ENCODE measurements at regions not wholly inside any gene's neighbourhood (a gene's known extent, or its start where the extent isn't known, plus 50 kb on each side); places are given as distances from the start of the nearest gene placed in this dataset.
"Not testable (repeated sequence)": the region's sequence is repeated elsewhere in the genome, so short reads cannot be mapped to it uniquely, and the experiment has no call there.

DNA sequence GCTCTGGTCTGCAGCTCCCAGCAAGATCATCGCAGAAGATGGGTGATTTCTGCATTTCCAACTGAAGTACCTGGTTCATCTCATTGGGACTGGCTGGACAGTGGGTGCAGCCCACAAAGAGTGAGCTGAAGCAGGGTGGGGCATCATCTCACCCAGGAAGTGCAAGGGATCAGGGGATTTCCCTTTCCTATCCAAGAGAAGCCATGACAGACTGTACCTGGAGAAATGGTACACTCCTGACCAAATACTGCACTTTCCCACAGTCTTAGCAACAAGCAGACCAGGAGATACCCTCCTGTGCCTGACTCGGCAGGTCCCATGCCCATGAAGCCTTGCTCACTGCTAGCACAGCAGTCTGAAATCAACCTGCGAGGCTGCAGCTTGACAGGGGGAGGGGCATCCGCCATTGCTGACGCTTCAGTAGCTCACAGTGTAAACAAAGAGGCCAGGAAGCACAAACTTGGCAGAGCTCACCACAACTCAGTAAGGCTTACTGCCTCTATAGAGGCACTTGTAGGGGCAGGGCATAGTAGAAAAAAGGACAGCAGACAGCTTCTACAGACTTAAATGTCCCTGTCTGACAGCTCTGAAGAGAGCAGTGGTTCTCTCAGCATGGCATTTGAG is 60.5 kb downstream of the AREG start:
- in situ Hi-C loops (cut with MboI; ENCODE audit: low sequenced_read_pairs): not testable (repeated sequence)

DNA sequence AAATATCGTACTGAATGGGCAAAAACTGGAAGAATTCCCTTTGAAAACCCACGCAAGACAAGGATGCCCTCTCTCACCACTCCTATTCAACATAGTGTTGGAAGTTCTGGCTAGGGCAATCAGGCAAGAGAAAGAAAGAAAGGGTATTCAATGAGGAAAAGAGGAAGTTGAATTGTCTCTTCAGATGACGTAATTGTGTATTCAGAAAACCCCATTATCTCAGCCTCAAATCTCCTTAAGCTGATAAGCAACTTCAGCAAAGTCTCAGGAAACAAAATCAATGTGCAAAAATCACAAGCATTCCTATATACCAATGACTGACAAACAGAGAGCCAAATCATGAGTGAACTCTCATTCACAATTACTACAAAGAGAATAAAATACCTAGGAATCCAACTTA is 64.4 kb downstream of the AREG start:
- in situ Hi-C loops (cut with MboI; ENCODE audit: low sequenced_read_pairs): not testable (repeated sequence)

DNA sequence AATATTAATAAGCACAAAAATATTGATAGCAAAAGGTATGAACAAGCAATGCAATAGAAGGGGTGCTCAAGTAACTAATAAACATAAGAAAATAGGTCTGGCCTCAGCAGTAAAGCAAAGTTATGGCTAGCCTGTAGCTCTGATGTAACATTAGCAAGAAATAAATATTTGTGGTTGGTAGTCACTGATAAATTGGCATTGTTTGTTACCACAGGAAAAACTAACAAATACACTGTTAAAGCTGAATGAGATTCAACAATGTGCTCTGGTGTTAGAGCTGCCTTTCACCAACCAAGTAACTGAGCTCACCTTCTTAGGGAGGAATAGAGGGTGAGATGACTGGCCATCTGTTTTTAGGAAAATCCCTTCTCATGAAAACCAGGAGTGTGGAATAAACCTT is 71.4 kb downstream of the AREG start:
- in situ Hi-C loops (cut with MboI; ENCODE audit: low sequenced_read_pairs): no loop called here

- in situ Hi-C loops (cut with MboI; ENCODE audit: low sequenced_read_pairs): no loop called here
These were observed 73.1 kb downstream of the AREG start for GRCh38 chr4:74517996-74518395.

DNA sequence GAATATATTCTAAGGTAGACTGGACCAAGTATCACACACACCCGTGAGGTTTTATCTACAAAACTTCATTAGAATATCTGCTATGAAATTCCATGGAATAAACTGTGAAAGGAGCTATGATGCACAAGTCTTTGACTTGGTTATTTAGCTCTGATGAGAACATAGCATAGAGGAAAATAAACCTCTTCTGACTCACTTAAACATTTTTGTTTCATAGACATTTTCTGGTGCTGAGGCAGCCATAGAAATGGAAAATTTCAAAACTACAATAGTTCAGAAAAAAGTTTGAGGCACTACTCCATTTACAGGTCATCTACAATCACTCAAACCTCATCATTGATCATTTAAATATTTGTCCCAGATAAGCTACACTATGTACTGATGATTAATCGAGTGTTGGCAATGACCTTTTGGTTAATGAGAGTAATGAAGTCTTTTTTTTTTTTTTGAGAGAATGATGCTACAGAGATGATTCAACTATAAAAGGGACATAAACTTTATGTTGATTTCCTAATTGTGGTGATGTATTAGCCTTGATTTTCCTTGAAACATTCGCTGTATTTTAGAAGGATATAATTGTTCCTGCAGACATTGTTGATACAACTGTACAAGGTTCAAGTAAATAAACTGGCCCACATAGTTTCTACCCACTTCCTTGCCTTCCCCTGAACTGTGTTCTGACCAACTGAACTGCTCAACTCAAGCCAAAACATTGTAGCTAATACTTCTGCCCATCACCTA is 77.5 kb downstream of the AREG start:
- in situ Hi-C loops (cut with MboI; ENCODE audit: low sequenced_read_pairs): no loop called here

- in situ Hi-C loops (cut with MboI; ENCODE audit: low sequenced_read_pairs): no loop called here
These were observed 78.2 kb downstream of the AREG start for GRCh38 chr4:74523096-74523495.

DNA sequence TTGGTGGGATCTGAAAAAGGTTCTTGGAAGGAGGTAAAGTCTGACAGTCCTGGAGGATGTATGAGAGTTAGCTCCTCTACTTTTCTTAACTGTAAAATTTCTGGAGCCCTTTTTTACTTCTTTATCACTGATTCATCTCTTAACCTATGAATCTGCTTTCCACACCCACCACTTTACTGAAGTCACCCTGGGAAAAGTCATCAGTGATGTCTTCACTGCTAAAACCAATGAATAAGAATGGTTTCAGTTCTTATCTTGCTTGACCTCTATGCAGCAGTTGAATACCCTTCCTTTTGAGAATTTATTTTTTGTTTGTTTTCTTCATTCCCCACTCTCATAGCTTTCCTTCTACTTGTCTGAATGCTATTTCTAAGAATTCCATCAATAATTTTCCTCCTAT is 80.0 kb downstream of the AREG start:
- in situ Hi-C loops (cut with MboI; ENCODE audit: low sequenced_read_pairs): loop anchor here (25.0 kb wide), 1 partner anchor 137 kb away; no protein-coding TSS in a partner anchor

DNA sequence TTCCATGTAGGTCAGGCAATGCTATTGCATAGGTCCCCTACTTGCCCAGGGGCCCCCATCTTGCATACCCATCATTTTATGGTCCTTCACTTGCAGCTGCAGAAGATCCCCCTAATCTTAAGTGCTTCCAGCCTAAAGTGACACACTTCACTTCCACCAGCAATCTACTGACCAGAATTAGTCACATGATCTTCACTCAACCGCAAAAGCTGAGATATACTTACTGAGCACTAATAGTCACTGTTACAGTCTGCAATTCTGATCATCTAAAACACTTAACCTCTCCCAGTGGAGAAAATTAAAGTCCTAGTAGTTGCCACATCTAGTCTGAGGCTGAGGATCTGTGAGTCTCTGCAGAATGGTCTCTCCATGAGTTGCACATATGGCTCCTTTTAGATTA is 82.1 kb downstream of the AREG start:
- in situ Hi-C loops (cut with MboI; ENCODE audit: low sequenced_read_pairs): loop anchor here (25.0 kb wide), 1 partner anchor 135 kb away; no protein-coding TSS in a partner anchor

DNA sequence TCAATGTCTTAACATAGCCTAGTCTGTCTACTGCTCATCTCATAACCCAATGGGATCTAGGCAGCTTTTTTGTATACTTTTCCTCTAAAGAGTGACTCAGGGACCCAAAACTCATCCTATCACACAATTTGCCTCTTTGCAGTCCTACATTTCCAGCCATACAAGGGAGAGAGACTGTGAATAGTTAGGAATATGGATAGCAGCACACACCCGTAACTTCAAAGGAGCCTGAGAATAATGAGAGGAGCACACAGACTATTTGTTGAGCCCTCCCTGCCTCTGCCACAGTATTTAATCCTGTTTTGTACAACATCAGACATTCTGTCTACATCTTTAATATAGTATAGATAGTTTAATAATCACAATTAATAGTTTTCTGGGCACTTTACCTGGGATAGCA is 83.2 kb downstream of the AREG start:
- in situ Hi-C loops (cut with MboI; ENCODE audit: low sequenced_read_pairs): loop anchor here (25.0 kb wide), 1 partner anchor 134 kb away; no protein-coding TSS in a partner anchor

- in situ Hi-C loops (cut with MboI; ENCODE audit: low sequenced_read_pairs): loop anchor here (25.0 kb wide), 1 partner anchor 133 kb away; no protein-coding TSS in a partner anchor
These were observed 84.5 kb downstream of the AREG start for GRCh38 chr4:74529284-74530041.

GRCh38 chr4:74531963-74532794 is 87.2 kb downstream of the AREG start:
- in situ Hi-C loops (cut with MboI; ENCODE audit: low sequenced_read_pairs): loop anchor here (25.0 kb wide), 1 partner anchor 130 kb away; no protein-coding TSS in a partner anchor

DNA sequence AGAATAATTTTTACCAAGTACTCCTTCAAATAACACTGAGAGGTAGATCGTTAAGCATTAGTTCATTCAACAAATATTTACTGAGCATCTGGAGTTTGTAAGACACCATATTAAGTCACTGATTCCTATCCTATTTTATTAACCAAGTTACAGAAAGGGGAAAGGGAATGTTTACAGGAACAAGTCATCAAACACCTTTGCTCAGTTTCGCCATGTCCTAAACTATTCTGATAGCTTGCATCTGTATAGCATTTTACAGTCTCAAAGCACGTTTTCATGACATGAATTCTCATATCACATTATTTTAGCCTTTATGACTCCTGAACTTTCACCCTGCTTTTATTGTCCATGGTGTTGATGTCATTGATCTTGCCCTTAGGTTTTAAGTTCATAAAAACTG is 89.2 kb downstream of the AREG start:
- in situ Hi-C loops (cut with MboI; ENCODE audit: low sequenced_read_pairs): loop anchor here (25.0 kb wide), 1 partner anchor 128 kb away; no protein-coding TSS in a partner anchor

GRCh38 chr4:74534936-74535335 is 90.0 kb downstream of the AREG start:
- in situ Hi-C loops (cut with MboI; ENCODE audit: low sequenced_read_pairs): loop anchor here (25.0 kb wide), 1 partner anchor 127 kb away; no protein-coding TSS in a partner anchor

DNA sequence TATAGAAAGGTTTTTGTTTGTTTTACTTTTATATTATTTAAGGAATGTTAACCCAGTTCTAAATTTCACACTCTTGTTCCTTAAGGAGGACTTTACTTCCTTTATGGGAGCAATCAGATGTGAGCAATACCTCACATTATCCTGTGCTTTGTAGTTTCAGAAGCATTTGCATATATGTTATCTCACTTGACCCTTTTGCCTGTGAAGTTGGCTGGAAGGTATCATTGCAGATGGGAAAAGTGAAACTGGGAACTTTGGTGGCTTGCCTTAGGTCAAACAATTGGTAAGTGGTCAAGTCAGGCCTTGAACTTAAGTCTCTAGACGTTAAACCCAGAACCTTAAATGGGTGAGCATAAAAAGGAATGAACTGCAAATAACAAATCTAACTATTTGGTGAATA is 90.6 kb downstream of the AREG start:
- in situ Hi-C loops (cut with MboI; ENCODE audit: low sequenced_read_pairs): loop anchor here (25.0 kb wide), 1 partner anchor 127 kb away; no protein-coding TSS in a partner anchor

DNA sequence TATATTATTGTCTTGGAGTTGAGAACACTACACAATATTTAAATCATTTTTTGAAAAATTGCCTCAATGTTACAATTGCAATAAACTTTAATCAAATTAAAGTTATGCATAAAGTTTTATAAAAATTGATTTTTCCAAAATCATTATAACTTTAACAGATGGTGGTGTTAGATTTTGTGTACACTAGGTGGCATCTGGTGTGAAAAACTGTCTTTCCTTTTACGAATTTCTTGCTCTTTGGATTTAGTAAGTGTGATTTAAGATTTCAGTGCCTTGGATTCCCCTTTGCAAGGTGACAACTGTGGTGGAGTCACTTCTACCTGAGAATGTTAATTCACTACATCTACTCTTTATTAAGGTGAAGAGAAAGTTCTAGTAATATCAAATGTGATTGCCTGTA is 91.6 kb downstream of the AREG start:
- in situ Hi-C loops (cut with MboI; ENCODE audit: low sequenced_read_pairs): loop anchor here (25.0 kb wide), 1 partner anchor 126 kb away; no protein-coding TSS in a partner anchor

- in situ Hi-C loops (cut with MboI; ENCODE audit: low sequenced_read_pairs): loop anchor here (25.0 kb wide), 1 partner anchor 125 kb away; no protein-coding TSS in a partner anchor
These were observed 92.5 kb downstream of the AREG start for GRCh38 chr4:74537459-74537858.

- in situ Hi-C loops (cut with MboI; ENCODE audit: low sequenced_read_pairs): loop anchor here (25.0 kb wide), 1 partner anchor 123 kb away; no protein-coding TSS in a partner anchor
These were observed 94.3 kb downstream of the AREG start for GRCh38 chr4:74539044-74539790.

DNA sequence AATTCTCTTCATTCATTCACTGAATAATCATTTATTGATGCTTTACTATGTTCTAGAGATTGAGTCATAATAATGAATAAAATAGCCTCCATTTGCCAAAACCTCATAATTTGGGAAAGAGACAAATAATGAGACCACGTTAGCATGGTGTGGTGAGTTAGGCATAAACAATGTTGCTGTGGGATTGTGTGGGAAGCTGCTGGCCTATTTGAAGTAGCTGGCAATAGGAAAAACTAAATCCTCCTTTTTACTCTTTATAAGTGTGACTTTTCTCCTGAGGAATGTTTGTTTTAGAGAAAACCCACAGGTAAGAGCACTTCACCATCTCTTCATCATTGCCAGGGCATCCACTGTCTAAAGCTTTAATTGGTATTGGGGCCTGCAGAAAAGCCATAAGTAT is 95.3 kb downstream of the AREG start:
- in situ Hi-C loops (cut with MboI; ENCODE audit: low sequenced_read_pairs): loop anchor here (25.0 kb wide), 1 partner anchor 122 kb away; no protein-coding TSS in a partner anchor

DNA sequence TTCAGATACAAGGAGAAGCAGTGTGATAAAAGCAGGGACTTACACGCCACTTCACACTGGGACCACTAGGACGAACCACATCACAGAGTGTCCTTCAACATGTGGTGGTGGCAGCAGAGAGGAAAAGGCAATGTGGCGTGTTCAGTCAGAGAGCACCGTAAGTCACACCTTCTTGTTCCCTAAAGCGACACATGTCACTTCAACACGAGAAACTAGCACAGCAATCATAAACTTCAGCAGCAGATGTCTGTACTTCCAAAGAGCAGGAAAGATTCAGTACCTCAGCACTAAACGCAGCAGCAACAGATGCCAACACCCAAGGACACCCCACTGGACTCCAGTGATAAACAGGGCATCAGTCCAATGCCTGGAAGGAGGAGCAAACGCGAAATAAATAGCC is 96.7 kb downstream of the AREG start:
- in situ Hi-C loops (cut with MboI; ENCODE audit: low sequenced_read_pairs): loop anchor here (25.0 kb wide), 1 partner anchor 121 kb away; no protein-coding TSS in a partner anchor
